Activated CD4-positive, alpha-beta T cell treated with anti-CD3 and anti-CD28 coated beads, Interleukin-2, amount 50 U/mL, for 48 hours (primary cell): ENCODE measurements at regions not wholly inside any gene's neighbourhood (a gene's known extent, or its start where the extent isn't known, plus 50 kb on each side); places are given as distances from the start of the nearest gene placed in this dataset.
"Not testable (repeated sequence)": the region's sequence is repeated elsewhere in the genome, so short reads cannot be mapped to it uniquely, and the experiment has no call there.

ENCODE experiments used
- DNase-seq, 2 experiments: peaks; one replicate each; pipeline ENCODE4 v3.0.0-alpha.2; 2020

- no peak for DNase-seq
These were observed 646.4 kb upstream of the KCNMB2 start for GRCh38 chr3:177889652-177890358.

- no peak for DNase-seq
These were observed 645.9 kb upstream of the KCNMB2 start for GRCh38 chr3:177890359-177890683.

GRCh38 chr3:177891569-177891968 is 644.7 kb upstream of the KCNMB2 start:
- DNase-seq = not testable (repeated sequence)

GRCh38 chr3:177893331-177893730 is 642.9 kb upstream of the KCNMB2 start:
- DNase-seq = no peak

- no peak for DNase-seq
These were observed 642.0 kb upstream of the KCNMB2 start for GRCh38 chr3:177894081-177894728.

- no peak for DNase-seq
These were observed 638.1 kb upstream of the KCNMB2 start for GRCh38 chr3:177898185-177898584.

GRCh38 chr3:177899275-177900067 is 636.8 kb upstream of the KCNMB2 start:
- DNase-seq = no peak

GRCh38 chr3:177902876-177903275 is 633.4 kb upstream of the KCNMB2 start:
- DNase-seq = no peak

- no peak for DNase-seq
These were observed 631.6 kb upstream of the KCNMB2 start for GRCh38 chr3:177904621-177905020.

GRCh38 chr3:177905173-177906125 is 630.8 kb upstream of the KCNMB2 start:
- DNase-seq = no peak

- no peak for DNase-seq
These were observed 630.1 kb upstream of the KCNMB2 start for GRCh38 chr3:177906126-177906511.

GRCh38 chr3:177906578-177907229 is 629.5 kb upstream of the KCNMB2 start:
- DNase-seq = no peak

GRCh38 chr3:177909530-177909929 is 626.7 kb upstream of the KCNMB2 start:
- not testable (repeated sequence) for DNase-seq

- no peak for DNase-seq
These were observed 622.0 kb upstream of the KCNMB2 start for GRCh38 chr3:177914224-177914623.

- DNase-seq = no peak
These were observed 619.8 kb upstream of the KCNMB2 start for GRCh38 chr3:177916461-177916860.

GRCh38 chr3:177917234-177917861 is 618.9 kb upstream of the KCNMB2 start:
- no peak for DNase-seq

- no peak for DNase-seq
These were observed 615.1 kb upstream of the KCNMB2 start for GRCh38 chr3:177921153-177921552.

- no peak for DNase-seq
These were observed 612.0 kb upstream of the KCNMB2 start for GRCh38 chr3:177924261-177924660.

GRCh38 chr3:177928172-177928873 is 607.9 kb upstream of the KCNMB2 start:
- DNase-seq = no peak

- no peak for DNase-seq
These were observed 606.9 kb upstream of the KCNMB2 start for GRCh38 chr3:177929310-177929709.

- no peak for DNase-seq
These were observed 605.5 kb upstream of the KCNMB2 start for GRCh38 chr3:177930771-177931170.
